ENCODE measurements at regions not wholly inside any gene's neighbourhood (a gene's known extent, or its start where the extent isn't known, plus 50 kb on each side); places are given as distances from the start of the nearest gene placed in this dataset.

DNA sequence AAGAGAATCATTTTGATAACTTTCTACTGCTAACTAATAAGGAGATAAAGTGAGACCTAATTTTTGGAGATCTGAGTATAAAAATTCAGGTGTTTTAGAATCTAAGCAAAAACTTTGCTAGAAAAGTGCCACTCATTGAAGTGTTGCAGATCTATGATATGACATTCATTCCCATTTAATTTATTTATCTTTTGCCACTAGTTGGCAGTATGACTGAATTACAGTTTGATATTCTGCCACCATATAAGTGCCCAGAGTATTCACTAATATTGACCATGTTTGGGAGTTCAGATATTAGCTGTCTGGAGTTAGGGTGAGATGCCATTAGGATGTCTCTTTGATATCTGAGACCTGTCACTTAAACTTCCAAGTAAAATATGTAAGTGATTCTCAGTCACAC lies 251.3 kb upstream of the GBE1 start:
- TF ChIP-seq POLR2A (IDR thresholded peaks at IDR 0.05; ENCODE audit: low read depth, low read length) (no peak), TAF1 (IDR thresholded peaks at IDR 0.05; ENCODE audit: low read depth, low read length) (no peak)

Measured in GM12891 (cell line).